Transverse colon (tissue), 4 donors: ENCODE measurements at regions not wholly inside any gene's neighbourhood (a gene's known extent, or its start where the extent isn't known, plus 50 kb on each side); places are given as distances from the start of the nearest gene placed in this dataset.

ENCODE experiments used
- DNase-seq: peaks from one replicate; pipeline ENCODE4 v3.0.0-alpha.2; 2019
- H3K27ac ChIP-seq, 4 donors: fragments of 200-600 bp; sonication (generic); 2 replicates each; pipeline ENCODE4 v1.5.1; 2016 to 2018; ENCODE audit warnings: inconsistent platforms in 4 of 4
- H3K27me3 ChIP-seq: fragments of 200-600 bp; sonication (generic); 2 replicates; pipeline ENCODE4 v1.5.1; 2017; ENCODE audit warnings: inconsistent platforms
- H3K36me3 ChIP-seq, 4 donors: fragments of 200-600 bp; sonication (generic); 2 replicates each; pipeline ENCODE4 v1.5.1; 2017 to 2019; ENCODE audit warnings: inconsistent platforms in 4 of 4
- H3K4me1 ChIP-seq, 4 donors: fragments of 200-600 bp; sonication (generic); 2 replicates each; pipeline ENCODE4 v1.5.1; 2017 to 2020; ENCODE audit warnings: inconsistent platforms in 4 of 4
- H3K4me3 ChIP-seq, 4 donors: fragments of 200-600 bp; sonication (generic); 1 replicate in 1 of 4; 2 replicates in 3 of 4; pipeline versions ENCODE4 v1.5.1 to v1.6.1; 2017 to 2019; ENCODE audit warnings: inconsistent platforms in 4 of 4
- H3K9me3 ChIP-seq, 2 donors: fragments of 200-600 bp; sonication (generic); 2 replicates each; pipeline ENCODE4 v1.5.1; 2017 to 2019; ENCODE audit warnings: inconsistent platforms in 2 of 2
- CTCF ChIP-seq, 5 experiments: fragments of 200-600 bp in 3 of 5; fragments of 450-650 bp in 2 of 5; sonication (generic) in 3 of 5; IDR thresholded peaks; 1 replicate in 2 of 5; 2 replicates in 3 of 5; pipeline ENCODE4 v1.5.1; 2016 to 2017; ENCODE audit warnings: antibody characterized with exemption in 5 of 5, inconsistent platforms in 3 of 5, mild to moderate bottlenecking in 2 of 5, moderate library complexity in 1 of 5
- EP300 ChIP-seq: sonication (generic); formaldehyde crosslinking; IDR thresholded peaks from one replicate; pipeline ENCODE4 v1.6.1; 2017; ENCODE audit warnings: antibody characterized with exemption, low read depth
- POLR2A ChIP-seq: fragments of 450-650 bp; IDR thresholded peaks from one replicate; pipeline ENCODE4 v1.6.1; 2016; ENCODE audit warnings: antibody characterized with exemption, mild to moderate bottlenecking, moderate library complexity
- POLR2AphosphoS5 ChIP-seq, 3 donors: sonication (generic); formaldehyde crosslinking; IDR thresholded peaks; one replicate each; pipeline ENCODE4 v1.6.1; 2016; ENCODE audit warnings: antibody characterized with exemption in 3 of 3
- WGBS, 2 donors: methylation state at CpG; one replicate each; pipeline ENCODE4 v1.1.5; 2018; ENCODE audit warnings: low coverage in 1 of 2; 5-methylcytosine and 5-hydroxymethylcytosine counted together
- in situ Hi-C, 4 donors: fragments of 200-750 bp; cut with MboI; loops; one replicate each; pipeline versions ENCODE4 v1.15.0 to v1.15.1; 2017; ENCODE audit warnings: low sequenced_read_pairs in 3 of 4, low pct_ligation_motif_present in 1 of 4, low pct_unique_long_range_greater_than_20kb in 1 of 4
- intact Hi-C: fragments of 100-400 bp; cut with DNase I; formaldehyde crosslinking; loops from one replicate; pipeline ENCODE4 v1.15.1; 2023; ENCODE audit warnings: low total_unique reads

- TF ChIP-seq EP300 (no peak), CTCF (IDR thresholded peaks at IDR 0.05) (no peak), POLR2AphosphoS5 (IDR thresholded peaks at IDR 0.05) (no peak), POLR2A (no peak)
- Histone ChIP-seq H3K9me3 (no peaks in the 10 kb centered on the region), H3K36me3 (no peaks in the 10 kb centered on the region), H3K4me1 (no peaks in the 10 kb centered on the region), H3K27me3 (no peaks in the 10 kb centered on the region), H3K27ac (no peak overlapping the region), H3K4me3 (no peak overlapping the region)
- no peak for DNase-seq
- in situ Hi-C loops: no loop called here
- 72 to 88% methylated on average over 1 of the region's 1 CpG for WGBS, 2 donors
- intact Hi-C loops: no loop called here
Measured at GRCh38 chr9:28720746-28721145, 1147.5 kb upstream of the C9orf72 start.

- no peaks in the 10 kb centered on the region for H3K27me3 ChIP-seq
- H3K36me3 ChIP-seq: no peaks in the 10 kb centered on the region
- intact Hi-C loops: no loop called here
- DNase-seq: no peak
- H3K4me1 ChIP-seq: no peaks in the 10 kb centered on the region
- 23 to 35% methylated on average over 2 of the region's 2 CpGs for WGBS, 2 donors
- no peaks in the 10 kb centered on the region for H3K9me3 ChIP-seq
- TF ChIP-seq CTCF (IDR thresholded peaks at IDR 0.05) (no peak), EP300 (no peak), POLR2A (no peak), POLR2AphosphoS5 (IDR thresholded peaks at IDR 0.05) (no peak)
- no peak overlapping the region for H3K27ac ChIP-seq
- H3K4me3 ChIP-seq: no peak overlapping the region
- in situ Hi-C loops: no loop called here
Measured at GRCh38 chr9:28730111-28730510, 1156.8 kb upstream of the C9orf72 start.

- no peak overlapping the region for H3K4me3 ChIP-seq
- no peaks in the 10 kb centered on the region for H3K36me3 ChIP-seq
- H3K4me1 ChIP-seq: no peaks in the 10 kb centered on the region
- in situ Hi-C loops (no loop called here), intact Hi-C loops (no loop called here)
- no peaks in the 10 kb centered on the region for H3K27me3 ChIP-seq
- no peak for TF ChIP-seq CTCF (IDR thresholded peaks at IDR 0.05)
- TF ChIP-seq POLR2AphosphoS5 (IDR thresholded peaks at IDR 0.05): no peak
- no peak for TF ChIP-seq EP300
- no peak for TF ChIP-seq POLR2A
- 19 to 22% methylated on average over 1 of the region's 1 CpG for WGBS, 2 donors
- no peaks in the 10 kb centered on the region for H3K9me3 ChIP-seq
- H3K27ac ChIP-seq: no peak overlapping the region
- no peak for DNase-seq
Measured at GRCh38 chr9:28735738-28736342, 1162.6 kb upstream of the C9orf72 start.

GRCh38 chr9:28741459-28741858 is 1168.2 kb upstream of the C9orf72 start:
- no peak for TF ChIP-seq CTCF (IDR thresholded peaks at IDR 0.05)
- TF ChIP-seq POLR2AphosphoS5 (IDR thresholded peaks at IDR 0.05): no peak
- TF ChIP-seq POLR2A: no peak
- no peak for TF ChIP-seq EP300
- H3K27ac ChIP-seq: no peak overlapping the region
- DNase-seq: no peak
- intact Hi-C loops: no loop called here
- H3K36me3 ChIP-seq: no peaks in the 10 kb centered on the region
- no peak overlapping the region for H3K4me3 ChIP-seq
- in situ Hi-C loops: no loop called here
- no peaks in the 10 kb centered on the region for H3K9me3 ChIP-seq
- H3K27me3 ChIP-seq: no peaks in the 10 kb centered on the region
- H3K4me1 ChIP-seq: no peaks in the 10 kb centered on the region
- 72% methylated on average over 4 of the region's 4 CpGs; no CpG with 5 or more reads in 1 of the 2 donors for WGBS, 2 donors
